Thoracic aorta (tissue), 2 donors: ENCODE measurements at regions not wholly inside any gene's neighbourhood (a gene's known extent, or its start where the extent isn't known, plus 50 kb on each side); places are given as distances from the start of the nearest gene placed in this dataset.
"Not testable (repeated sequence)": the region's sequence is repeated elsewhere in the genome, so short reads cannot be mapped to it uniquely, and the experiment has no call there.

Experiments used
- ATAC-seq: fragments of 150-250 bp; one replicate; pipeline ENCODE4 v1.8.0; 2017; ENCODE audit warnings: low read depth; ENCODE audit not compliant: insufficient number of reproducible peaks, low FRiP score
- DNase-seq: peaks from one replicate; pipeline ENCODE4 v3.0.0-alpha.2; 2020; ENCODE audit warnings: low spot score
- H3K27ac ChIP-seq, 2 donors: fragments of 200-600 bp; sonication (generic); 1 replicate in 1 of 2; 2 replicates in 1 of 2; pipeline ENCODE4 v1.5.1; 2016; ENCODE audit warnings: mild to moderate bottlenecking in 2 of 2, moderate library complexity in 2 of 2
- H3K27me3 ChIP-seq: fragments of 200-600 bp; sonication (generic); replicated peaks from 2 replicates; pipeline ENCODE4 v1.6.0; 2016; ENCODE audit warnings: mild to moderate bottlenecking; ENCODE audit not compliant: insufficient read depth
- H3K36me3 ChIP-seq: fragments of 200-600 bp; sonication (generic); one replicate; pipeline ENCODE4 v1.5.1; 2016
- H3K4me1 ChIP-seq, 2 donors: fragments of 200-600 bp; sonication (generic); 1 replicate in 1 of 2; 2 replicates in 1 of 2; pipeline versions ENCODE4 v1.5.1 to v1.6.0; 2016; ENCODE audit warnings: low read depth in 2 of 2, mild to moderate bottlenecking in 1 of 2; ENCODE audit not compliant: control insufficient read depth in 1 of 2
- H3K4me3 ChIP-seq: fragments of 200-600 bp; sonication (generic); 2 replicates; pipeline ENCODE4 v1.5.1; 2016; ENCODE audit warnings: mild to moderate bottlenecking
- H3K9me3 ChIP-seq: fragments of 200-600 bp; sonication (generic); 2 replicates; pipeline ENCODE4 v1.5.1; 2016
- CTCF ChIP-seq: fragments of 200-600 bp; sonication (generic); IDR thresholded peaks from one replicate; pipeline ENCODE4 v1.5.1; 2019; ENCODE audit warnings: antibody characterized with exemption

- DNase-seq = no peak
- no peak for TF ChIP-seq CTCF
- Histone ChIP-seq H3K4me1 (no peaks in the 10 kb centered on the region), H3K4me3 (no peak overlapping the region), H3K36me3 (no peaks in the 10 kb centered on the region), H3K27me3 (no peaks in the 10 kb centered on the region), H3K27ac (no peak overlapping the region), H3K9me3 (no peaks in the 10 kb centered on the region)
- no peak for ATAC-seq
Measured at GRCh38 chr7:73931502-73931901, 70.5 kb downstream of the TMEM270 start.

- no peak for TF ChIP-seq CTCF
- ATAC-seq (no peak), DNase-seq (no peak)
- Histone ChIP-seq H3K27me3 (no peaks in the 10 kb centered on the region), H3K4me1 (peaks cover 0 to 2% of the 10 kb centered on the region in 2 donors), H3K27ac (no peak overlapping the region), H3K36me3 (no peaks in the 10 kb centered on the region), H3K9me3 (no peaks in the 10 kb centered on the region), H3K4me3 (no peak overlapping the region)
Measured at GRCh38 chr7:73932364-73932763, 71.4 kb downstream of the TMEM270 start.

GRCh38 chr7:73933091-73933490, 72.1 kb downstream of the TMEM270 start:
- Histone ChIP-seq H3K4me3 (no peak overlapping the region), H3K9me3 (no peaks in the 10 kb centered on the region), H3K4me1 (peaks cover 0 to 4% of the 10 kb centered on the region in 2 donors), H3K27ac (no peak overlapping the region), H3K36me3 (no peaks in the 10 kb centered on the region), H3K27me3 (no peaks in the 10 kb centered on the region)
- no peak for TF ChIP-seq CTCF
- ATAC-seq (no peak), DNase-seq (no peak)

GRCh38 chr7:73936967-73937366, 76.0 kb downstream of the TMEM270 start:
- no peak for ATAC-seq
- Histone ChIP-seq H3K4me3 (no peak overlapping the region), H3K27ac (peak overlapping the region in 1 of 2 donors; percentile 37), H3K36me3 (no peaks in the 10 kb centered on the region), H3K4me1 (peaks cover under 1 to 8% of the 10 kb centered on the region in 2 donors), H3K27me3 (no peaks in the 10 kb centered on the region), H3K9me3 (no peaks in the 10 kb centered on the region)
- no peak for TF ChIP-seq CTCF
- no peak for DNase-seq

- H3K4me3 ChIP-seq, H3K36me3 ChIP-seq, H3K9me3 ChIP-seq, ATAC-seq, H3K27me3 ChIP-seq: not testable (repeated sequence)
- peak; percentile 29 for DNase-seq
- Histone ChIP-seq H3K4me1 (peaks cover 6 to 15% of the 10 kb centered on the region in 2 donors), H3K27ac (peak overlapping the region in 1 of 2 donors; percentile 37)
Measured at GRCh38 chr7:73937650-73938049, 76.7 kb downstream of the TMEM270 start.

GRCh38 chr7:73939528-73939927, 78.6 kb downstream of the TMEM270 start:
- no peaks in the 10 kb centered on the region for H3K27me3 ChIP-seq
- peaks cover 6 to 16% of the 10 kb centered on the region in 2 donors for H3K4me1 ChIP-seq
- DNase-seq = no peak
- H3K27ac ChIP-seq = no peak overlapping the region
- H3K4me3 ChIP-seq = no peak overlapping the region
- H3K9me3 ChIP-seq = no peaks in the 10 kb centered on the region
- no peak for TF ChIP-seq CTCF
- no peak for ATAC-seq
- H3K36me3 ChIP-seq = no peaks in the 10 kb centered on the region
